Transverse colon (tissue), 4 donors: ENCODE measurements at regions not wholly inside any gene's neighbourhood (a gene's known extent, or its start where the extent isn't known, plus 50 kb on each side); places are given as distances from the start of the nearest gene placed in this dataset.

Source experiments
- DNase-seq: peaks from one replicate; pipeline ENCODE4 v3.0.0-alpha.2; 2019
- H3K27ac ChIP-seq, 4 donors: fragments of 200-600 bp; sonication (generic); 2 replicates each; pipeline ENCODE4 v1.5.1; 2016 to 2018; ENCODE audit warnings: inconsistent platforms in 4 of 4
- H3K27me3 ChIP-seq: fragments of 200-600 bp; sonication (generic); 2 replicates; pipeline ENCODE4 v1.5.1; 2017; ENCODE audit warnings: inconsistent platforms
- H3K36me3 ChIP-seq, 4 donors: fragments of 200-600 bp; sonication (generic); 2 replicates each; pipeline ENCODE4 v1.5.1; 2017 to 2019; ENCODE audit warnings: inconsistent platforms in 4 of 4
- H3K4me1 ChIP-seq, 4 donors: fragments of 200-600 bp; sonication (generic); 2 replicates each; pipeline ENCODE4 v1.5.1; 2017 to 2020; ENCODE audit warnings: inconsistent platforms in 4 of 4
- H3K4me3 ChIP-seq, 4 donors: fragments of 200-600 bp; sonication (generic); 1 replicate in 1 of 4; 2 replicates in 3 of 4; pipeline versions ENCODE4 v1.5.1 to v1.6.1; 2017 to 2019; ENCODE audit warnings: inconsistent platforms in 4 of 4
- H3K9me3 ChIP-seq, 2 donors: fragments of 200-600 bp; sonication (generic); 2 replicates each; pipeline ENCODE4 v1.5.1; 2017 to 2019; ENCODE audit warnings: inconsistent platforms in 2 of 2
- EP300 ChIP-seq: sonication (generic); formaldehyde crosslinking; IDR thresholded peaks from one replicate; pipeline ENCODE4 v1.6.1; 2017; ENCODE audit warnings: antibody characterized with exemption, low read depth
- POLR2A ChIP-seq: fragments of 450-650 bp; IDR thresholded peaks from one replicate; pipeline ENCODE4 v1.6.1; 2016; ENCODE audit warnings: antibody characterized with exemption, mild to moderate bottlenecking, moderate library complexity
- POLR2AphosphoS5 ChIP-seq, 3 donors: sonication (generic); formaldehyde crosslinking; IDR thresholded peaks; one replicate each; pipeline ENCODE4 v1.6.1; 2016; ENCODE audit warnings: antibody characterized with exemption in 3 of 3
- WGBS, 2 donors: methylation state at CpG; one replicate each; pipeline ENCODE4 v1.1.5; 2018; ENCODE audit warnings: low coverage in 1 of 2; 5-methylcytosine and 5-hydroxymethylcytosine counted together
- in situ Hi-C, 4 donors: fragments of 200-750 bp; cut with MboI; loops; one replicate each; pipeline versions ENCODE4 v1.15.0 to v1.15.1; 2017; ENCODE audit warnings: low sequenced_read_pairs in 3 of 4, low pct_ligation_motif_present in 1 of 4, low pct_unique_long_range_greater_than_20kb in 1 of 4
- intact Hi-C: fragments of 100-400 bp; cut with DNase I; formaldehyde crosslinking; loops from one replicate; pipeline ENCODE4 v1.15.1; 2023; ENCODE audit warnings: low total_unique reads
- TF ChIP-seq, protein P1 (sequence below), 5 experiments: fragments of 200-600 bp in 3 of 5; fragments of 450-650 bp in 2 of 5; sonication (generic) in 3 of 5; IDR thresholded peaks; 1 replicate in 2 of 5; 2 replicates in 3 of 5; pipeline ENCODE4 v1.5.1; 2016 to 2017; ENCODE audit warnings: antibody characterized with exemption in 5 of 5, inconsistent platforms in 3 of 5, mild to moderate bottlenecking in 2 of 5, moderate library complexity in 1 of 5

GRCh38 chr11:11755871-11756270 is 85.9 kb upstream of the USP47 start:
- H3K27ac ChIP-seq, result no peak overlapping the region
- no peaks in the 10 kb centered on the region for H3K9me3 ChIP-seq
- WGBS, 2 donors, result 81 to 93% methylated on average over 3 to 5 of the region's 5 CpGs
- H3K36me3 ChIP-seq, result no peaks in the 10 kb centered on the region
- H3K4me3 ChIP-seq, result no peak overlapping the region
- in situ Hi-C loops (no loop called here), intact Hi-C loops (no loop called here)
- H3K27me3 ChIP-seq, result peaks cover 3% of the 10 kb centered on the region
- DNase-seq, result no peak
- H3K4me1 ChIP-seq, result no peaks in the 10 kb centered on the region
- TF ChIP-seq, protein P1, sequence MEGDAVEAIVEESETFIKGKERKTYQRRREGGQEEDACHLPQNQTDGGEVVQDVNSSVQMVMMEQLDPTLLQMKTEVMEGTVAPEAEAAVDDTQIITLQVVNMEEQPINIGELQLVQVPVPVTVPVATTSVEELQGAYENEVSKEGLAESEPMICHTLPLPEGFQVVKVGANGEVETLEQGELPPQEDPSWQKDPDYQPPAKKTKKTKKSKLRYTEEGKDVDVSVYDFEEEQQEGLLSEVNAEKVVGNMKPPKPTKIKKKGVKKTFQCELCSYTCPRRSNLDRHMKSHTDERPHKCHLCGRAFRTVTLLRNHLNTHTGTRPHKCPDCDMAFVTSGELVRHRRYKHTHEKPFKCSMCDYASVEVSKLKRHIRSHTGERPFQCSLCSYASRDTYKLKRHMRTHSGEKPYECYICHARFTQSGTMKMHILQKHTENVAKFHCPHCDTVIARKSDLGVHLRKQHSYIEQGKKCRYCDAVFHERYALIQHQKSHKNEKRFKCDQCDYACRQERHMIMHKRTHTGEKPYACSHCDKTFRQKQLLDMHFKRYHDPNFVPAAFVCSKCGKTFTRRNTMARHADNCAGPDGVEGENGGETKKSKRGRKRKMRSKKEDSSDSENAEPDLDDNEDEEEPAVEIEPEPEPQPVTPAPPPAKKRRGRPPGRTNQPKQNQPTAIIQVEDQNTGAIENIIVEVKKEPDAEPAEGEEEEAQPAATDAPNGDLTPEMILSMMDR (IDR thresholded peaks at IDR 0.05), result no peak
- TF ChIP-seq EP300, result no peak
- TF ChIP-seq POLR2AphosphoS5 (IDR thresholded peaks at IDR 0.05), result no peak
- TF ChIP-seq POLR2A, result no peak

DNA sequence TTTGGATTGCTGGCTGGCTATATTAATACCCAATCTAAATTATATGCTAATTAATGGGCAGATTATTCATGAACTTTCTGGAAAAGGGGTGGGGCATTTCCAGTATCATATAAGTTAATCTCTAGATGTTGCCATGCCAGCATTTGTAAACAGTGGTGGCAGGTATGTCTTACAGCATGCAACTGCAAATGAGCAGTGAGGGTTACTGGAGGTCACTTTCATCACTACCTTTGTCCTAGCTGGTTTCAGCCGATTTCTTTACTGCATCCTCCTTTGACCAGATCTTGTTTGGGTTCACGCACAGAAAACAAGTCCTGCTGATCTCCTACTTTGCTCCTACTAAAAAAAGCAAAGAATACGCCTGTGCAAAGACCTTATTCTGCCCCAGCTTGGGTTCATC is 89.1 kb upstream of the USP47 start:
- TF ChIP-seq EP300, result no peak
- no peaks in the 10 kb centered on the region for H3K4me1 ChIP-seq
- H3K27ac ChIP-seq, result no peak overlapping the region
- in situ Hi-C loops, result no loop called here
- no peaks in the 10 kb centered on the region for H3K36me3 ChIP-seq
- intact Hi-C loops, result no loop called here
- no peaks in the 10 kb centered on the region for H3K9me3 ChIP-seq
- no peak overlapping the region for H3K4me3 ChIP-seq
- H3K27me3 ChIP-seq, result no peaks in the 10 kb centered on the region
- DNase-seq, result no peak
- WGBS, 2 donors, result 51 to 73% methylated on average over 3 of the region's 3 CpGs

DNA sequence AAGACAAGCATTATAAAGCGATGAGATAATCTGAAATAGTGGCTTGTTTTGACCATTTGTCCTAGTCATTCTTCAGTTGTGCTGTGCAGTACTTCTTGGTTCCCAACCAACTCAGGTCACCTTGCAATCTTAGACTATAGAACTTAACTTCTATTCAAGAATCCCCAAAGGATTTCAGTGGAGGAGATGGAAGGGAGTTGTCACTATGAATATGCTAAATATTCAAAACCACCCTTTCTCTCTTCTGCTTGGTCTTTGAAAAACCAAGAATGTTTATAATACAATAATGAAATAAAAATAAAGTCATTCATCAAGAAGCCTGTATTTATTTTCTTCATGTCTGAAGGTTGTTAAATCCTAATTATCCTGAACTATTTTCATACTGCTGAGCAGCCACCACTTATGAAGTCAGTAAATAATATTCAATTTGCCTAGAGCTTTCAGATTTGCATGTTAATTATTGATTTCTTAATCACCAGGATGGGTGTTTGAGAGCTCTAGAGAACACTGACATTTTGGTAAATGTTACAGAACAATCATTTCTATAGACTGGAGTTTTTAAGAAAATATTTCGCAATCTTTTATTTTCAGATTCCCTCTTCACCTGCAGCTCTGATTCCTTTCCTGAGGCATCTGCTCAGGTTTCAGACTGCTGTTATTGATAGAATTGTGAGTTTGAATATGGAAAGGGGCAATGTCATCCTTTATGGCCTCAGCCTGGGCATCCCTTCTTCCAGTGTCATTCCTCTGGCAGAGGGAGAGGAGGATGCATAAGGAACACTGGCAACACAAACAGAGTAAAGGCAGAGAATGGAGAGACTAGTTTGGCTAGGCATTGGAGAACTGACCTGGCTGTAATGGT is 91.5 kb upstream of the USP47 start:
- 97 to 100% methylated on average over 2 of the region's 2 CpGs for WGBS, 2 donors
- Histone ChIP-seq H3K36me3 (no peaks in the 10 kb centered on the region), H3K9me3 (no peaks in the 10 kb centered on the region), H3K27ac (no peak overlapping the region), H3K4me3 (no peak overlapping the region), H3K27me3 (no peaks in the 10 kb centered on the region), H3K4me1 (no peaks in the 10 kb centered on the region)
- intact Hi-C loops (no loop called here), in situ Hi-C loops (no loop called here)
- no peak for DNase-seq
- TF ChIP-seq EP300 (no peak), POLR2A (no peak), POLR2AphosphoS5 (IDR thresholded peaks at IDR 0.05) (no peak)
- TF ChIP-seq, protein P1 (IDR thresholded peaks at IDR 0.05), result no peak

- H3K4me3 ChIP-seq, result no peak overlapping the region
- no peak for TF ChIP-seq EP300
- no peak for TF ChIP-seq POLR2A
- TF ChIP-seq, protein P1 (IDR thresholded peaks at IDR 0.05), result no peak
- TF ChIP-seq POLR2AphosphoS5 (IDR thresholded peaks at IDR 0.05), result no peak
- no peaks in the 10 kb centered on the region for H3K4me1 ChIP-seq
- in situ Hi-C loops (no loop called here), intact Hi-C loops (no loop called here)
- no peaks in the 10 kb centered on the region for H3K27me3 ChIP-seq
- DNase-seq, result no peak
- whole genome bisulfite sequencing, 2 donors, result 63 to 77% methylated on average over 1 to 4 of the region's 4 CpGs
- no peak overlapping the region for H3K27ac ChIP-seq
- H3K9me3 ChIP-seq, result no peaks in the 10 kb centered on the region
- no peaks in the 10 kb centered on the region for H3K36me3 ChIP-seq
Observed at GRCh38 chr11:11748706-11749365, 92.9 kb upstream of the USP47 start.
